Amniotic epithelial cell (primary cell): ENCODE measurements at regions not wholly inside any gene's neighbourhood (a gene's known extent, or its start where the extent isn't known, plus 50 kb on each side); places are given as distances from the start of the nearest gene placed in this dataset.

Experiments used
- DNase-seq: peaks from one replicate; pipeline ENCODE4 v3.0.0-alpha.2; 2010; ENCODE audit warnings: low read depth

- DNase-seq, result no peak
These were observed 144.9 kb upstream of the ADARB2 start for GRCh38 chr10:1882180-1882579.

GRCh38 chr10:1881636-1882035 lies 144.3 kb upstream of the ADARB2 start:
- no peak for DNase-seq

- DNase-seq, result no peak
These were observed 137.2 kb upstream of the ADARB2 start for GRCh38 chr10:1874533-1874932.

- no peak for DNase-seq
These were observed 136.5 kb upstream of the ADARB2 start for GRCh38 chr10:1873661-1874315.

- no peak for DNase-seq
These were observed 134.9 kb upstream of the ADARB2 start for GRCh38 chr10:1872151-1872726.

- DNase-seq, result no peak
These were observed 133.2 kb upstream of the ADARB2 start for GRCh38 chr10:1870491-1870890.

GRCh38 chr10:1869861-1870260 lies 132.5 kb upstream of the ADARB2 start:
- no peak for DNase-seq

- DNase-seq, result no peak
These were observed 123.0 kb upstream of the ADARB2 start for GRCh38 chr10:1860351-1860750.

- DNase-seq, result no peak
These were observed 121.2 kb upstream of the ADARB2 start for GRCh38 chr10:1858547-1858946.

- no peak for DNase-seq
These were observed 120.7 kb upstream of the ADARB2 start for GRCh38 chr10:1858048-1858447.

- no peak for DNase-seq
These were observed 118.6 kb upstream of the ADARB2 start for GRCh38 chr10:1855911-1856310.

- no peak for DNase-seq
These were observed 116.9 kb upstream of the ADARB2 start for GRCh38 chr10:1854271-1854670.

GRCh38 chr10:1853801-1854200 lies 116.5 kb upstream of the ADARB2 start:
- no peak for DNase-seq

- no peak for DNase-seq
These were observed 115.5 kb upstream of the ADARB2 start for GRCh38 chr10:1852841-1853240.

- no peak for DNase-seq
These were observed 114.4 kb upstream of the ADARB2 start for GRCh38 chr10:1851762-1852161.

- DNase-seq, result no peak
These were observed 113.7 kb upstream of the ADARB2 start for GRCh38 chr10:1850971-1851527.

- DNase-seq, result no peak
These were observed 110.0 kb upstream of the ADARB2 start for GRCh38 chr10:1847361-1847760.

GRCh38 chr10:1846032-1846431 lies 108.7 kb upstream of the ADARB2 start:
- DNase-seq, result no peak

- no peak for DNase-seq
These were observed 104.4 kb upstream of the ADARB2 start for GRCh38 chr10:1841759-1842158.

GRCh38 chr10:1829712-1830111 lies 92.4 kb upstream of the ADARB2 start:
- DNase-seq, result no peak

GRCh38 chr10:1824928-1825327 lies 87.6 kb upstream of the ADARB2 start:
- no peak for DNase-seq

- DNase-seq, result no peak
These were observed 77.2 kb upstream of the ADARB2 start for GRCh38 chr10:1814556-1814955.

GRCh38 chr10:1809139-1809741 lies 71.9 kb upstream of the ADARB2 start:
- DNase-seq, result no peak

- no peak for DNase-seq
These were observed 70.6 kb upstream of the ADARB2 start for GRCh38 chr10:1807924-1808323.
